Spleen (tissue), 7 donors: ENCODE measurements at regions not wholly inside any gene's neighbourhood (a gene's known extent, or its start where the extent isn't known, plus 50 kb on each side); places are given as distances from the start of the nearest gene placed in this dataset.

Experiments used
- CTCF ChIP-seq, 11 experiments: fragments of 200-600 bp in 7 of 11; fragments of 450-650 bp in 4 of 11; sonication (generic) in 4 of 11; IDR thresholded peaks in 8 of 11; conservative IDR thresholded peaks in 3 of 11; 1 replicate in 7 of 11; 2 replicates in 4 of 11; pipeline versions ENCODE4 v1.4.0 to v1.8.0; 2016 to 2021; ENCODE audit warnings: antibody characterized with exemption in 11 of 11, inconsistent platforms in 4 of 11, mild to moderate bottlenecking in 1 of 11
- POLR2A ChIP-seq, 3 donors: fragments of 450-650 bp; IDR thresholded peaks; one replicate each; pipeline ENCODE4 v1.5.1; 2017; ENCODE audit warnings: antibody characterized with exemption in 3 of 3, mild to moderate bottlenecking in 1 of 3
- POLR2AphosphoS5 ChIP-seq, 3 donors: sonication (generic); formaldehyde crosslinking; IDR thresholded peaks; one replicate each; pipeline ENCODE4 v1.5.1; 2017; ENCODE audit warnings: antibody characterized with exemption in 3 of 3
- donor health status: DM: no; HTN: no; CAD: no; lungs with moderate emphysema.
- donor health status: DM: no; HTN: no; CAD: no.
- donor health status: DM: no; HTN: no; CAD: no.

- TF ChIP-seq CTCF (IDR thresholded peaks at IDR 0.05 in 8 of 11, conservative IDR thresholded peaks at IDR 0.05 in 3 of 11) (no peak), POLR2AphosphoS5 (IDR thresholded peaks at IDR 0.05) (no peak), POLR2A (IDR thresholded peaks at IDR 0.05) (no peak)
Measured at GRCh38 chr10:10516346-10517130, 501.1 kb upstream of the CELF2 start.
